Parathyroid adenoma (tissue), 2 donors: ENCODE measurements at regions not wholly inside any gene's neighbourhood (a gene's known extent, or its start where the extent isn't known, plus 50 kb on each side); places are given as distances from the start of the nearest gene placed in this dataset.

ENCODE experiments used
- H2AFZ ChIP-seq: fragments of 300-600 bp; sonication (generic); one replicate; pipeline ENCODE4 v1.7.0; 2017; ENCODE audit warnings: antibody characterized with exemption, mild to moderate bottlenecking
- H3K27ac ChIP-seq: fragments of 300-600 bp; sonication (generic); one replicate; pipeline ENCODE4 v1.7.0; 2017
- H3K27me3 ChIP-seq: fragments of 300-600 bp; sonication (generic); one replicate; pipeline ENCODE4 v1.7.0; 2017; ENCODE audit warnings: low read length; ENCODE audit not compliant: control insufficient read depth, insufficient read depth
- H3K36me3 ChIP-seq: fragments of 300-600 bp; sonication (generic); one replicate; pipeline ENCODE4 v1.7.0; 2017; ENCODE audit warnings: low read length; ENCODE audit not compliant: control insufficient read depth, insufficient read depth
- H3K4me1 ChIP-seq: fragments of 300-600 bp; sonication (generic); one replicate; pipeline ENCODE4 v1.7.0; 2017; ENCODE audit warnings: control low read depth
- H3K4me2 ChIP-seq: fragments of 300-600 bp; sonication (generic); one replicate; pipeline ENCODE4 v1.7.0; 2017; ENCODE audit warnings: low read length
- H3K4me3 ChIP-seq: fragments of 300-600 bp; sonication (generic); one replicate; pipeline ENCODE4 v1.7.0; 2017; ENCODE audit warnings: low read depth, low read length
- H3K79me2 ChIP-seq: fragments of 300-600 bp; sonication (generic); one replicate; pipeline ENCODE4 v1.7.0; 2017; ENCODE audit warnings: control low read depth
- H3K9ac ChIP-seq: fragments of 300-600 bp; sonication (generic); one replicate; pipeline ENCODE4 v1.7.0; 2017; ENCODE audit warnings: mild to moderate bottlenecking
- H3K9me3 ChIP-seq: fragments of 300-600 bp; sonication (generic); one replicate; pipeline ENCODE4 v1.7.0; 2017; ENCODE audit warnings: low read length; ENCODE audit not compliant: control insufficient read depth
- CTCF ChIP-seq: fragments of 300-600 bp; sonication (generic); IDR thresholded peaks from one replicate; pipeline ENCODE4 v1.7.0; 2017; ENCODE audit warnings: antibody characterized with exemption, mild to moderate bottlenecking
- donor health status: primary hyperparathyroidism.

GRCh38 chr18:22871809-22872525, 61.2 kb upstream of the RBBP8 start:
- Histone ChIP-seq H3K36me3 (no peaks in the 10 kb centered on the region), H3K4me2 (no peak overlapping the region), H3K27me3 (no peaks in the 10 kb centered on the region), H3K4me1 (peaks cover 9% of the 10 kb centered on the region), H3K27ac (peak overlapping the region; percentile 25), H3K9me3 (no peaks in the 10 kb centered on the region), H2AFZ (peak overlapping the region; percentile 75), H3K79me2 (no peaks in the 10 kb centered on the region), H3K4me3 (no peak overlapping the region), H3K9ac (no peak overlapping the region)
- TF ChIP-seq CTCF, result no peak

- Histone ChIP-seq H2AFZ (peak overlapping the region; percentile 75), H3K9ac (no peak overlapping the region), H3K79me2 (no peaks in the 10 kb centered on the region), H3K27me3 (no peaks in the 10 kb centered on the region), H3K4me1 (peaks cover 9% of the 10 kb centered on the region), H3K9me3 (no peaks in the 10 kb centered on the region), H3K4me2 (peak overlapping the region; percentile 39), H3K36me3 (no peaks in the 10 kb centered on the region), H3K4me3 (no peak overlapping the region), H3K27ac (peak overlapping the region; percentile 25)
- no peak for TF ChIP-seq CTCF
These were observed 60.1 kb upstream of the RBBP8 start for GRCh38 chr18:22872900-22873537.

- H3K4me1 ChIP-seq, result peaks cover 8% of the 10 kb centered on the region
- H3K79me2 ChIP-seq, result no peaks in the 10 kb centered on the region
- H3K27me3 ChIP-seq, result no peaks in the 10 kb centered on the region
- H3K27ac ChIP-seq, result no peak overlapping the region
- H3K4me3 ChIP-seq, result no peak overlapping the region
- no peak overlapping the region for H2AFZ ChIP-seq
- H3K9me3 ChIP-seq, result no peaks in the 10 kb centered on the region
- H3K36me3 ChIP-seq, result no peaks in the 10 kb centered on the region
- no peak for TF ChIP-seq CTCF
- no peak overlapping the region for H3K4me2 ChIP-seq
- H3K9ac ChIP-seq, result no peak overlapping the region
These were observed 53.8 kb upstream of the RBBP8 start for GRCh38 chr18:22879293-22879692.

- Histone ChIP-seq H3K4me1 (peaks cover 8% of the 10 kb centered on the region), H3K9me3 (no peaks in the 10 kb centered on the region), H3K36me3 (no peaks in the 10 kb centered on the region), H3K27me3 (no peaks in the 10 kb centered on the region), H3K4me2 (no peak overlapping the region), H3K4me3 (no peak overlapping the region), H3K79me2 (no peaks in the 10 kb centered on the region), H3K27ac (no peak overlapping the region), H2AFZ (no peak overlapping the region), H3K9ac (no peak overlapping the region)
- no peak for TF ChIP-seq CTCF
These were observed 51.0 kb upstream of the RBBP8 start for GRCh38 chr18:22882084-22882483.
